IPS DF 6.9 (cell line): ENCODE measurements at regions not wholly inside any gene's neighbourhood (a gene's known extent, or its start where the extent isn't known, plus 50 kb on each side); places are given as distances from the start of the nearest gene placed in this dataset.

Experiments used
- DNase-seq: peaks from one replicate; pipeline ENCODE4 v3.0.0-alpha.2; 2013; ENCODE audit warnings: low read depth, low spot score
- H3K27ac ChIP-seq: one replicate; pipeline ENCODE4 v1.5.1; 2013; ENCODE audit warnings: low read length, control low read depth
- H3K27me3 ChIP-seq: 2 replicates; pipeline ENCODE4 v1.6.1; 2013; ENCODE audit warnings: mild to moderate bottlenecking, low read length; ENCODE audit not compliant: control insufficient read depth, insufficient read depth
- H3K36me3 ChIP-seq: 2 replicates; pipeline ENCODE4 v1.6.1; 2013; ENCODE audit warnings: low read length; ENCODE audit not compliant: control insufficient read depth, insufficient read depth
- H3K4me1 ChIP-seq: 2 replicates; pipeline ENCODE4 v1.6.1; 2013; ENCODE audit warnings: low read length; ENCODE audit not compliant: control insufficient read depth, insufficient read depth
- H3K4me3 ChIP-seq: 2 replicates; pipeline ENCODE4 v1.5.1; 2013; ENCODE audit warnings: mild to moderate bottlenecking, low read length
- H3K9me3 ChIP-seq: 2 replicates; pipeline ENCODE4 v1.6.1; 2013; ENCODE audit warnings: low read length, inconsistent platforms; ENCODE audit not compliant: control insufficient read depth, insufficient read depth
- WGBS: extraction: QIAGEN DNeasy Blood & Tissue Kit; methylation state at CpG from one replicate; pipeline ENCODE4 v1.1.7; 2013; ENCODE audit warnings: mixed read lengths, missing lambda C conversion rate; ENCODE audit not compliant: insufficient read length, insufficient coverage; 5-methylcytosine and 5-hydroxymethylcytosine counted together

DNA sequence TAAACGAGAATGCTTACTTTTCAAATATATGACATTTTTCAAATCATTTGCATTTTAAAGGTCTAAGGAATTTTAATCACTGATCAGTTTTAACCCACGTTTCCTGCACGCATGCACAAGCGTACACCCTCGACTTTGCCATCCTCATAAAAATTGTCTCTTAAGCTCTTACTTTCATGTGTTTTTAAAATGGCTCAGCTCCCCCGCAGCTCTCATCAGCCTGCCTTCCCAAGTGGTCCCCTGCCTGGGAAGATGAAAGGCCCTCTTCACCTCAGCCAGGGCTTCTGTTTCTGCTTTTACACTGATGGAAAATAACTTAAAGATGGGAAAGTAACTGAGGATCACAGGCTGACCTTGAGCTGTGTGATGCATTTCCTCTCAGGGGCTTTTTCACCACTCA, 131.6 kb upstream of the LSM8 start:
- Histone ChIP-seq H3K27ac (no peak overlapping the region), H3K36me3 (no peaks in the 10 kb centered on the region), H3K4me3 (no peak overlapping the region), H3K9me3 (no peaks in the 10 kb centered on the region), H3K27me3 (no peaks in the 10 kb centered on the region), H3K4me1 (peaks cover 2% of the 10 kb centered on the region; the same call in 1 of the 2 replicates)
- no CpG with 5 or more reads among the region's 6 CpGs for WGBS
- DNase-seq: no peak

DNA sequence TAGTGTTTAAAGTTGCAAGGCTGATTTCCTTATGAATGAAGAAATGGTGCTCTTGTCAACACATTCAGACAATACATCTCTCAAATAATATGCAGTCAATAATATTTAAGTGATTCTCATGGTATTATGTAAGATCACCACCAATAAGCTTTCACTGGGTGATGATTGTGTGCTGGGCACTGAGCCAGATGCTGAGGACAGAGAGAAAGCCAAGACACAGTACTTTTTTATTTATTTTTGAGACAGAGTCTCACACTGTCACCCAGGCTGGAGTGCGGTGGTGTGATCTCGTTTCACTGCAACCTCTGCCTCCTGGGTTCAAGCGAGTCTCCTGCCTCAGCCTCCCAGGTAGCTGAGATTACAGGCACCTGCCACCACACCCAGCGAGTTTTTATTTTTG, 130.6 kb upstream of the LSM8 start:
- Histone ChIP-seq H3K27me3 (no peaks in the 10 kb centered on the region), H3K36me3 (no peaks in the 10 kb centered on the region), H3K27ac (no peak overlapping the region), H3K9me3 (no peaks in the 10 kb centered on the region), H3K4me1 (peaks cover 2% of the 10 kb centered on the region; the same call in 1 of the 2 replicates), H3K4me3 (no peak overlapping the region)
- no CpG with 5 or more reads among the region's 4 CpGs for WGBS
- DNase-seq: no peak

DNA sequence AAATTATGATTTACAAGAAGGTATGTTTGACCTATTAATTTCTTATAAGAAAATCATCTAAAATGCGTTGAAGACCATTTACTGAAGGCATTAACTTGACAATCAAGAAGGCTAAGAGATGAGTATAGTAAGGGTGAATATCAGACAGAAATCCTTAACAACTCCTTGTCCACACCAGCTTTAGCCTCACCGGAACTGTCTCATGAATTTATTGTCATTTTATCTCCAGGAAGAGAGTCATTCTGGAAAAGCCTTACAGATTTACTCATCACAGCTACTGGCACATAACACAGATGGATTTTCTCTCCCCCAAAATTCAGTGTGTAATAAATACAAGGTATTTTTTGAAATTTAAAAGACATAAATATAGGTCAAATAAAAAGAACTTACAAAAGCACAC, 129.4 kb upstream of the LSM8 start:
- Histone ChIP-seq H3K9me3 (no peaks in the 10 kb centered on the region), H3K4me3 (no peak overlapping the region), H3K4me1 (peaks cover 2% of the 10 kb centered on the region; the same call in 1 of the 2 replicates), H3K27ac (no peak overlapping the region), H3K36me3 (no peaks in the 10 kb centered on the region), H3K27me3 (no peaks in the 10 kb centered on the region)
- no CpG with 5 or more reads among the region's 2 CpGs for WGBS
- DNase-seq: no peak

DNA sequence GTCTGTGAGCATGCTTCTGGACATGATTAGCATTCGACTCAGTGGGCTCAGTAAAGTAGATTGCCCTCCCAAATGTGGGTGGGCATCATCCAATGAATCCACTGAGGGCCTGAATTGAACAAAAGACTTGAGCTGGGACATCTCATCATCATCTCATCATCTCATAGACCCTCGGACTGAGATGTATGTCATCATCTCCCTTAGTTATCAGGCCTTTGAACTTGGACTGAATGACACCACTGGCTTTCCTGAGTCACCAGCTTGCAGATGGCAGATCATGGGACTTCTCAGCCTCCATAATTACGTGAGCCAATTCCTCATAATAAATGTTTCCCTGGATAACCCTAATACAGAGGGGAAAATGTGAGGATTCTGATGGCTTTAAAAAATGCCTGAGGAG, 128.3 kb upstream of the LSM8 start:
- no peaks in the 10 kb centered on the region for H3K9me3 ChIP-seq
- H3K36me3 ChIP-seq: no peaks in the 10 kb centered on the region
- no peak overlapping the region for H3K27ac ChIP-seq
- no CpG with 5 or more reads among the region's 3 CpGs for WGBS
- H3K27me3 ChIP-seq: no peaks in the 10 kb centered on the region
- no peak for DNase-seq
- peaks cover 2% of the 10 kb centered on the region; the same call in 1 of the 2 replicates for H3K4me1 ChIP-seq
- H3K4me3 ChIP-seq: no peak overlapping the region

DNA sequence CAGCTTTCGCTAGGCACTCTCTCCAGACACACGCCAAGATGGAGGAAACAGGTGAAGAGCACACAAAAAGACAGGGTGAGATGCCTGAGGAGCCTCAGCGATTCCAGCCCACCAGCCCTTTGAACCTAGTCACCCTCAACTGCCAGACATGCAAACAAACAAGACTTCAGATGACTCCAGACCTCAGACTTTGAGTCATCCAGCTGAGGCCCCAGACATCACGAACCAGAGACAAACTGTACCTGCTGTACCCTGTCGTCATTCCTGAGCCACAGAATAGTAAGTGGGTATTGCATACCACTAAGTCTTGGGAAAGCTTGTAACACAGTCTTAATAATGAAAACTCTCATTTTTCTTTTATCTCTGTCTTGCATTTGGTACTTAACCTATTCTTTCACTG, 126.6 kb upstream of the LSM8 start:
- Histone ChIP-seq H3K9me3 (no peaks in the 10 kb centered on the region), H3K27ac (no peak overlapping the region), H3K4me1 (peaks cover under 1% of the 10 kb centered on the region; the same call in 1 of the 2 replicates), H3K27me3 (no peaks in the 10 kb centered on the region; the same call in 1 of the 2 replicates), H3K36me3 (no peaks in the 10 kb centered on the region), H3K4me3 (no peak overlapping the region)
- DNase-seq: no peak
- no CpG with 5 or more reads among the region's 5 CpGs for WGBS

DNA sequence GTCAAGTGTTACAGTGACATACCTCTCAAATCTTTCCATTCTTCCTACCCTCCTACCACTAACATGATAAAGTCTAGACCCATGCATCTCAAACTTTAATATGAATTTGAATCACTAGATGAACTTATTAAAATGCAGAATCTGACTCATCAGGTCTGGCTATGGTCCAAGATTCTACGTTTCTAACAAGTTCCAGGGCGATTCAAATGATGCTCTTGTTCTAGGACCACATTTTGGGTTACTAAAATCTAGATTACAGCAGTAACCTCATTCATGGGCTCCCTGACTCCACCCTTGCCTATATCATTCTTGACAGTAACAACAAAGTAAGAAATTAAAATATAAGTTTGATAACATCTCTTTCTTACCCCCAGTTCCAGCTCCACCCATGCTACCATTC, 124.8 kb upstream of the LSM8 start:
- Histone ChIP-seq H3K4me3 (no peak overlapping the region), H3K9me3 (no peaks in the 10 kb centered on the region), H3K27ac (no peak overlapping the region), H3K4me1 (no peaks in the 10 kb centered on the region), H3K27me3 (no peaks in the 10 kb centered on the region; the same call in 1 of the 2 replicates), H3K36me3 (no peaks in the 10 kb centered on the region)
- no peak for DNase-seq
- no CpG with 5 or more reads among the region's 2 CpGs for WGBS

DNA sequence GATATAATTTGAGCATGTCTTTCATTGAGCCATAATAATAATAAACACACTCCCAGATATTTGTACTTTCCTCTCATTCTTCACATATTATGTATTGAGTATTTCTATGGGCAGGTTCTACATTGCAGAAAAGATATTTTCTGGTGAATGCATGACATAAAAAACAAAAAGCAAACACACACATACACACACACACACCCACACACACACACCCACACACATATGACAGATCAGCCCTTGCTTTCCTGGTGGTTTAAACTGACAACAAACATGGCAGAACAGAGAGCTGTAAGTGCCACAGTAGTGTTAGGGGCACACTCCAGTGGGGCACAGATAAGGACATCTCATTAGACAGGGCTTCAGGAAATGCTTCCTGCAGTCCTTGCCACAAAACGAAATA, 123.3 kb upstream of the LSM8 start:
- Histone ChIP-seq H3K4me1 (no peaks in the 10 kb centered on the region), H3K9me3 (no peaks in the 10 kb centered on the region), H3K27me3 (no peaks in the 10 kb centered on the region; the same call in 1 of the 2 replicates), H3K36me3 (no peaks in the 10 kb centered on the region), H3K27ac (no peak overlapping the region), H3K4me3 (no peak overlapping the region)
- DNase-seq: no peak
- 100% methylated on average over 1 of the region's 1 CpG for WGBS

DNA sequence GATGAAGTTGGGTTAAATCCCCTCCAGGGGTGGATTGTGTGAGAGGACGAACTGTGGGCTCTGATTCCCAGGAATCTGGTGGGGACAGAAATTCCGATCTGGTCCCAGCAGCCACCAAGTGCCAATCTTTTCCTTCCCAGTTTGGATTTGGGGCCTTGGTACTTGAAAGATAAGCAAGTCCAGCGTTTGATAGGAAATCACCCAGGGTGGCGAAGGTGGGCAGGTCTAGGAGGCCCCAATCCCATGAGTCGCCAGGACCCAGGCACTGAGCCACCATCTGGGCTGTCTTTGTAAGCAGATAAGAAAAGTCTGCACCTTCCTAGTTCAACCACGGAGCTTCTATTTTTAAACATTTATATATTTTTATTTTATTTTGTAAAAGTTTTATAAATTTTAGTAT, 122.6 kb upstream of the LSM8 start:
- no CpG with 5 or more reads among the region's 6 CpGs for WGBS
- Histone ChIP-seq H3K4me3 (no peak overlapping the region), H3K9me3 (no peaks in the 10 kb centered on the region), H3K4me1 (no peaks in the 10 kb centered on the region), H3K27me3 (no peaks in the 10 kb centered on the region; the same call in 1 of the 2 replicates), H3K36me3 (no peaks in the 10 kb centered on the region), H3K27ac (no peak overlapping the region)
- no peak for DNase-seq

DNA sequence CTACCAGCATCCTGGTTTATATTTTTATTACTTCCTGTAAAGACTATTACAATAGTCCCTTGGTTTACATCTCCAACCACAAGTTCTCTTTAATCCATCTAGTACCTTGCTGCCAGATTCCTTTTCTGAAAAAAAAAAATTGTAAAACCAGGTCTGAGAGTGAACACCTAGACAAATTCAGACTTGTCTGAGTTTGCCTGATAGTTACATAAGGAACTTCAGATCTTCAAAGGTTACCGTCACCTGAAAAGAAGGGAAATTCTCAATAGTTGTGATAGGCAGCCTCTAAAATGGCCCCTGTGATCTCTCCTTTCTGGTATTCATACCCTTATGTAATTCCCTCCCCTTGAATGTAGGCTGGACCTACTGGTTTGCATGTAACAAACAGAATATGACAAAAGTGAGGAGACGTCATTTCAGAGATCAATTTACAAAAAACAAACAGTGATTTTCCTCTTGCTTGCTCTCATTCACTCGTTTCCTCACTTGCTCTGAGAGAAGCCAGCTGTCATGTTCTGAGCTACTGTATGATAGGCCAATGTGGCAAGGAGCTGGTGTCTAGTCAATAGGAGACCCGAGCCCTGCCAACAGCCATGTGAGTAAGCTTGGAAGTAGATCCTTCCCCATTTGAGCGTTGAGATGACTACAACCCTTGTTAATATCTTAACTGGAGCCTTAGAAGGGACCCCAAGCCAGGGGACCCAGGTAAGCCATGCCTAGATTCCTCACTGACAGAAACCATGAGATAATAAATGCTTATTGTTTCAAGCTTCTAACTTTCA, 110.9 kb upstream of the LSM8 start:
- Histone ChIP-seq H3K27me3 (no peaks in the 10 kb centered on the region), H3K4me1 (no peaks in the 10 kb centered on the region), H3K36me3 (no peaks in the 10 kb centered on the region; the same call in 1 of the 2 replicates), H3K27ac (no peak overlapping the region), H3K9me3 (no peaks in the 10 kb centered on the region), H3K4me3 (no peak overlapping the region)
- no peak for DNase-seq
- no CpG with 5 or more reads among the region's 5 CpGs for whole genome bisulfite sequencing

DNA sequence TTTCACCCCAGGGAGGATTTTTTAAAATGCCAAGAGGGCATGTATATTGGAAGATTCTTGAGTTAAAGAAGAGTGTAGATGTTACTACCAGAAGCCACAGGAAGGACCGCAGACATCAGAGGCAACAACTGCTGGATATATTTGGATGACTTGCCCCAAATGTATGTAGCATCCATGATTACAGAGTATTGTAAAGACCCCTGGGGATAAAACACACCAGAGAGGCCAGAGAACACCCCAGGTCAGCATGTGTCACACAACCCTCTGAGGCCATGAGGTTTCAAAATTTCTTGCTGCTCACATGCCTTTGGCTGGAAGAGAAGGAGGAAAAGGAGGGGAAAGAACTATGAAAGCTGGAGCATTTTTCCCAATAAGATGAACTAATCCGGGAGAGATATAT, 108.0 kb upstream of the LSM8 start:
- no peak for DNase-seq

DNA sequence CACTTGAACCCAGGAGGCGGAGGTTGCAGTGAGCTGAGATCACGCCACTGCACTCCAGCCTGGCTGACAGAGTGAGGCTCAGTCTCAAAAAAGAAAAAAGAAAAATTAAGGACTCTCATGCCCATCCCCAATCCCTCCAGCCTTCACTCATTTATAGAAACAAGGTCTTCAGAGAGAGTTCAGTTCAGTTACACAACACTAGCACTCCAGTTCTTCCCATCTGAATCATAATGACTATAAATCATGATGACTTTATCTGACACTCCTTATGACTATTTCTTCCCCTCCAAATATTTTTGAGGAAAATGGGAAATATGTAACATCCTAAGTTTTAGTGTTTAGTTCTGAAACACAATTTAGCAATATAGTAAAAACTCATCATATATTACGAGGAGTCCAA, 107.4 kb upstream of the LSM8 start:
- Histone ChIP-seq H3K27me3 (no peaks in the 10 kb centered on the region), H3K4me3 (no peak overlapping the region), H3K9me3 (no peaks in the 10 kb centered on the region), H3K36me3 (no peaks in the 10 kb centered on the region; the same call in 1 of the 2 replicates), H3K27ac (no peak overlapping the region), H3K4me1 (no peaks in the 10 kb centered on the region)
- no CpG with 5 or more reads among the region's 3 CpGs for WGBS
- no peak for DNase-seq

More for the DNA sequence above, 108.0 kb upstream of the LSM8 start:
- Histone ChIP-seq H3K4me3 (no peak overlapping the region), H3K27me3 (no peaks in the 10 kb centered on the region), H3K36me3 (no peaks in the 10 kb centered on the region; the same call in 1 of the 2 replicates), H3K27ac (no peak overlapping the region), H3K9me3 (no peaks in the 10 kb centered on the region), H3K4me1 (no peaks in the 10 kb centered on the region)
- no CpG with 5 or more reads among the region's 2 CpGs for WGBS
